Inflammatory macrophage (primary cell): ENCODE measurements at regions not wholly inside any gene's neighbourhood (a gene's known extent, or its start where the extent isn't known, plus 50 kb on each side); places are given as distances from the start of the nearest gene placed in this dataset.
"Not testable (repeated sequence)": the region's sequence is repeated elsewhere in the genome, so short reads cannot be mapped to it uniquely, and the experiment has no call there.

ENCODE experiments used
- DNase-seq, 2 donors: peaks; one replicate each; pipeline ENCODE4 v3.0.0-alpha.2; 2020 to 2022

DNA sequence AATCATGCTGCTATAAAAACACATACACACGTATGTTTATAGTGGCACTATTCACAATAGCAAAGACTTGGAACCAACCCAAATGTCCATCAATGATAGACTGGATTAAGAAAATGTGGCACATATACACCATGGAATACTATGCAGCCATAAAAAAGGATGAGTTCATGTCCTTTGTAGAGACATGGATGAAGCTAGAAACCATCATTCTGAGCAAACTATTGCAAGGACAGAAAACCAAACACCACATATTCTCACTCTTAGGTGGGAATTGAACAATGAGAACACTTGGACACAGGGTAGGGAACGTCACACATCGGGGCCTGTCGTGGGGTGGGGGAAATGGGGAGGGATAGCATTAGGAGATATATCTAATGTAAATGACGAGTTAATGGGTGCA, 97.1 kb upstream of the PRKCQ start:
- DNase-seq: not testable (repeated sequence)

DNA sequence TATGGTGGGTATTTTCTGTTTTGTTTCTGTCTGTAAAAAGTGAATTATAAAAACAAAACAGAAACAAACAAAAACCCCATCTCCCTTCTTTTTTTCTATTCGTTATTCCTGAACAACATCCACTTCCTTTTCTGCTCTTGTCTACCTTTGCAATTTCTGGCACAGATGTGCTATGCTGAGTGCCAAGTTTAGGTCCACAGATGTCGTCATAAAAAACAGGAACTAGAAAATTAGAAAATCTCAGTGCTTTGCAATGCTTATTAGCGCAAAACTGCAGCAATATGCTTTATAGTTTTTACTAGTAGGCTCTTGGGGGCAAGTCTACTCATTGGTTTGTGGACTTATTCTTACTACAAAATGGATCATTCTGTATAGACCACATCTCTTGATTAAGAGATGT, 94.2 kb upstream of the PRKCQ start:
- DNase-seq: peak; percentile 15 to 27

DNA sequence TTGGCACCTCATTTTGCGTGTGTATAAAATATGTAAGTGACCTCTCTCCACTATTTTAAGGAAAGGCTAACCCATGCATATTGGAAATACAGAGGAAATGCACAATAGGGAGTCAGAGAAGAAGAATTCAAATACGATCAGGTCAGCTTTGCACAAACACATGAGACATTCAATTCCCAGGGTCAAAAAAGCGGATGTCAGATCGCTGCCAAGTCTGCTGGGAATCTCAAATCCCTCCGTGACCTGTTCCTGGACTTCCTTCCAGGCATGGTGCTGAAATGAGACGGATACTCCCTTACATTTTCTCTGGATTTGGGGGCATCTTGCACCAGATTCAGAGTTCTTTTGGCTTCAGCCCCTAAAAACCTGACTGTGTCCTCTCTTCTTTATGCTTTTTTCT, 91.9 kb upstream of the PRKCQ start:
- no peak for DNase-seq

DNA sequence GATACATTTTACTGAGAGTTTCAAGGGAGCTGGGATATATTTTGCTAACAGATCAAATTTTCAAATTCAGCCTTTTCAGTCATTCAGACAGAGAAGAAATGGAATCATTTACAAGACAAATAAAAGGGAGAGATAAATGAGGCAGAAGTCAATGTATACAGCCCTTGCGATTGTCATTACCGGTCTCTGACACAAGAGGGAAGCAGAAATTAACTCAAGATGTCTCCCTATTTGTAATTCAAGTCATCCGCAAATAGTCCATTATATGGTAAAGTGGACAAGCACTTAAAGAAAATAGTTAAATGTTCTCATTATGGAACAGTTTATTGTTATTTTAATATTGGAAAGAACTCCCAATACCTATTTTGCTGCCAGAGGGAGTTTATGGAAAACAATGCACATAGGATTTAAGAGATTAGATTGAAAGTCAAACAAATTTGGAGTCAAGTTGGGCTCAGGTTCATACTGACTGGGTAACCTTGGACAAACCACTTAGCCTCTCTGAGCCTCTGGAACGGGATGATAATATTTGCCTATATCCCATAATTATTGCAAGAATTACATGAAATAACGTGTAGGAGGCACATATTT, 89.3 kb upstream of the PRKCQ start:
- DNase-seq: peak; percentile 40 to 44

DNA sequence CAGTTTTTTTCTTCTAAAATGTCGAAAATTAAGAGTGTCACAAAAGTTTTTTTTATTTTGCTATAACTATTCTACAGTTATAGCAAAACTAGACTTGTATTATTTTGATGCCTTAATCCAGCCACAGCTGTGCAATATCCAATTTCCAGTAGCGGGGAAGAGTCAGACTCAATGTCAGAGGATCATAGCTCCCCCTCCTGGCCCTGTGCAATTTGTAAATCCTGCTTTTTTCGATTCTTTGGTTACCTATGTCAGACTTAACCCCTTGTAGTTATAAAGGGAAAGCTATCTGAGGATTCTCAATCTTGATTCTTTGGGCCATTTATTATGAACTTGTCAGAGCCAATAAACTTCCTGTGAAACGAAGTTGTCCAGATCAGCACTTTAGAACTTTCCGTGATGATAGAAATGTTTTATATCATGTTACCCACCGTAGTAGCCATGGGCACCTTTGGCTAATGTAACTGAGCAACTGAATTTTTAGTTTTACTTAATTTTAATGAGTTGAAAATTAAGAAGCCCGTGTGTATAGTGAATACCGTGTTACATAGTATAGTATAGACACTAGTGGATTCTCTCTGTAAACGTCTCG, 87.7 kb upstream of the PRKCQ start:
- peak; percentile 13 to 50 for DNase-seq

DNA sequence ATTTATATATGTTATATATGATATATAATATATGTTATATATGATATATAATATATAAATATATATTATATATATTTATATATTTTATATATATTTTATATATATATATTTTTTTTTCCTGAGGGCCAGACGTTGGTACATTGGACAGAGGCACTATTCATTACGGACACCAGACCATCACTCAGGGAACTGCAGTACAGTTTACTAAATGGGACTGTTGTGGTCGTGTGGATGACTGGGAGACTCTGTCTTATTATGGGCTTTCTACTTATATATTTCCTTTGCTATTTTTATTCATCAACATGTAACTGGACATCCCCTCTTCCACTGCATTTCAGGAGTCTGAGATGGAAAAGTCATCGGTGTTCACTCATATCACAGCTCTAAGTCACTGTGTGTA, 87.1 kb upstream of the PRKCQ start:
- no peak for DNase-seq

DNA sequence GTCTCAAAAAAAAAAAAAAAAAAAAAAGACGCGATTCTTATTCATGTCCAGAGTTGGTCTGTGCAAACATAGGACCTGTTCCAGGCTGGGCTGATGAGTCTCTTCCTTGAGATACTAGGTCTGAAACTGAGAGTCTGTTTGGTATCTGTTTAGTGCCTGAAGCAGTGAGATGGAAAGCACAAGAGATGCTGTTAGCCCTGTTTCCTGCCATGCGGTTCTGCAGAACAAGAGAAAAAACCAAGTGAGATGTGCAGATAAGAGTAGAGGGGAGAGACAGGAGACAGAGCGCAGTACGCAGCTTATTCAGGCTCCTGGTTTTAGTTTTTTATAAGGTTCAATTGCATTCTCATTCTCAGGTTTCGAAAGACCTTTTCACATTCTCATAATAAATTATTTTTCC, 85.8 kb upstream of the PRKCQ start:
- DNase-seq: no peak

- no peak for DNase-seq
Observed at GRCh38 chr10:6660460-6660859, 80.4 kb upstream of the PRKCQ start.

DNA sequence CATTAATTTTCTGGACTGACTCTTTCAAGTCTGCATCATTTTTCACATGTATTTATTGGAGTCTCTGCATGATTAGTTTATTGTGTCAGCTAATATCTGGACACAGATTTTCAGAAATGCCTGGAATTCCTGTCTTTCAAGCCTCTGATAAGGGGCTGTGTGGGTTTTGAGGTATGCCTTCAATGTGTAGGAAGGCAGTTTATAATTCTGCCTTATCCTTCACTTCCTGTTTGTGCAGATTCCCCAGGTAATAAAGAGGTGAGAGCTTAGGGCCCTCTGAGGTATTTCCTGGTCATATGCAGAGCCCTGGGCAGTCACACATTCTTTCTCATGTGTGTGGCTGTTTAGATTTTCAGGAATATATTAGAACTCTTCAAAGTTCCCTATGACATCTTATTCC, 79.4 kb upstream of the PRKCQ start:
- DNase-seq: no peak

DNA sequence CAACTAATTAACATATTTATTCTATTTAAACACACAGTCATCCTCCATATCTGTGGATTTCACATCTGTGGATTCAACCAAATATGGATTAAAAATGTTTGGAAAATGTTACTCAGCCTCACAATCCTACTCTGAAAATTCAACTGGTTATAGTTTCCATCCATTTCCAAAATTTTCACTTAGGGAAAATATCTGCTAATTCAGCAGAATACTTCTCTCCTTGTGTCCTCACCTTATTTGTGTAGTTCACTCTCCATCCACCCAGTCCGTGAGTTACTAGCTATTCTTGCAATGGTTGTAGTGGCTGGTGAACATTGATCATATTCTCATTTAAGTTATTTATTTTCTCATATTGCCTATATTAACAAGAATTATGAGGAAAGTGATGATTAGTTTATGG, 77.6 kb upstream of the PRKCQ start:
- no peak for DNase-seq

- peak in 1 of 2 donors; percentile 6 for DNase-seq
Observed at GRCh38 chr10:6657196-6657595, 77.1 kb upstream of the PRKCQ start.

DNA sequence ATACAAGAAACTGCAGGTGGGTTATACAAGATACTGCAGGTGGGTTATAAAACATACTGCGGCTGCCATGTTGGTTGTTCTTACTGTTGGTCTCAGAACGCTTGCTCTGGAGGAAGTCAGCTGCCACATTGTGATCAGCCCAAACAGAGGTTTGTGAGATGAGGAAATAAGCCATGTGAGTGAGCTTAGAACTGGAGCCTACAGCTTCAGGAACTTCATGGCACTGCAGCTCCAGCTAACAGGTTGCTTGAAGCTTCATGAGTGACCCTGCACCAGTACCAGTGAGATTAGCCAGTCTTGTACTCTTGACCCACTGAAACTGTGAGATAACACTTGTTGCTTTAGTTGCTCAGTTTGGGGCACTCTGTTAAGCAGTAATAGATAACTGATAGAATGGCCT, 74.5 kb upstream of the PRKCQ start:
- DNase-seq: peak; percentile 65 to 81

DNA sequence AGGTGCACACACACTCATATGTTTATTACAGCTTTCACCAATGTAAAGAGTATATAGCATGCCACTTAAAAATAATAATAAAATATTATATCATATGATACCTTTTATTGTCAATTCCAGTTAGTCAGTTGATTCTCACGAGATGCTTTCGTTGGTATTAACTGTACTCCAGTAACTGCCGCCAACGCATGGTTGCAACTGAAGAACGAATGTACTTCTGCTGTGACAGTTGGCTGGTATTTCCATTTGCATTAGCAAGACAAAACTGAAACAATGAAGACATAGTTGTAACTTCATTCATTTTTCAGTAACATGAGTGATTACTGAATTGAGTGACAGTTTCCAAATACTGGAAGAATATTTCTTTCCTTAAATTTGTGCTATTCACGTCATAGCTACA, 70.5 kb upstream of the PRKCQ start:
- DNase-seq: no peak

DNA sequence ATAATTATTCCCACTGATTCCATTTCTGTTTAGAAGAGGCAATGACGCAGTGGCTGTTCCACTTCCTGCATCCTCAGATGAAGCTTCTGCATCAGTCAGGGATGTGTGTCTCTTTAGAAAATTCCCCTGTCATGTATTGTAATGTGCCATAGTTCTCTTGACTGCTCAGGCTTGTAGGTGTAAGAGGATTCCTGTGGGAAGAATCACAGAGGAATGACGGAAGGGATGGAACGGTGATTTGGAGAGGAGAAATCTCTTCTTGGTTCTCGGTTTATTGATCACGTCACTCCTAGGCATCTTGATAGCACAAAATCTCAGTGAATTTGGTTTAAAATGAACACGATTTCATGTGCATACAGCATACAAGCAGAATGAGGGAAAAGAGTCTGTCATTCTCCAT, 69.8 kb upstream of the PRKCQ start:
- no peak for DNase-seq

DNA sequence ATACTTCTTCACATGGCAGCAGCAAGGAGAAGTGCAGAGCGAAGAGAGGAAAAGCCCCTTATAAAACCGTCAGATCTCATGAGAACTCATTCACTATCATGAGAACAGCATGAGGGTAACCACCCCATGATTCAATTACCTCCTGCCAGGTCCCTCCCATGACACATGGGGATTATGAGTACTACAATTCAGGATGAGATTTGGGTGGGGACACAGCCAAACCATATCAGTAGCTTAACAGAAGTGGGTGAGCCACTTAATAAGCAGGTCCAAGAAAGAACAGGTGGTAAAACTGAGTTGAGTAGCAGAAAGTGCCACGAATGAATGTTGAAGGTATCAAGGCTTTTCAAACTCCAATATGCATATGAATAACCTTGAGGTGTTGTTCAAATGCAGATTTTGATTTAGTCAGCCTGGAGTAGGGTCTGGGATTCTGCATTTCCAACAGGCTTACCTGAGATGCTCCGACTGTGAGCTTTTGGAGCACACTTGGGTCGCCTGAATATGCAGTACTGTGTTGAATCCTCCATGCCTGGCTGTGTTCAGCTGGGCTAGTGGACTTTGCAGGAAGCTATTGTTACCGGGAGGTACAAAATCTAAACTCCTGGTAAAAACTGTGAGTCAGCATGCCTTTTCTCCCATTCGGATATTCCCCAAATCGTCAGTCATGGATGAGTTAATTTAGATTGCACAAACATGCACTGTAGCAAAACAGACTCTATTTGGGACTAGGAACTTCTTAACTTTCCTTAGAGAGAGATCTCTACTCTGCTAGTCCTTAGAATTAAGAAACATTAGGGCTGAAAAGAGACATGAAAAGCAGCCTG, 69.0 kb upstream of the PRKCQ start:
- DNase-seq: no peak

DNA sequence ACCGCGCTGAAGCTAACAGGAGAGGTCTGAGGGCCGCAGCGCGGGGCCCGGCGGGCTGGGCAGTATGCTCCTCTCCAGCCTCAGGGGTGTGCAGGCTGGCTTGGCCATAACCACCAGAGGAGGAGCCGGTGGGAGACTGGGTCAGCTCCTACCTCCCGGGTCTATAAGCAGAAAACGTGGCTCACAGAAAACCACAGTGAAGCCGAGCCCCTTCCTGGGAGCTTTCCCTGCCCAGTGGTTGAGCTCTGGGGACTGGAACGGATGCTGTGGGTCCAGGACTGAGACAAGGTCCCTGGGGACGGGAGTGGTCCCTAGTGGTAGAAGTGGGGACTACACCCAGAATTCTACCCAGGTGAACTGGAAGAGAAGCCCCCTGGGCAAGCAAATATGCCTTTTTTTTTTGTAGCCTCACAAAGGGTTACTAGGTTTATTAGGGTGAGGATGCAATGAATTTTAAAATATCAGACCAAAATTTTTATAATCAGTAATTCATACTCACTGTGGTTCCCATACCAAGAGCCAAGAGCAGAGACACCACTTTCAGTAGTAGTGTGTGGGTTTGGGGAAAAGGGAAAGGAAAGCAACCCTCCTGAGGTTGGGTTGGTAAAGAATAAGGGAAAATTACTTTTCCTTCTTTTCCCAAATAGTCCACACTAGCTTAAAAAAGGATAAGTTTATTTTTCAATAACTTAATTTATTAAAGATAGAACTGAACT, 67.9 kb upstream of the PRKCQ start:
- peak; percentile 17 to 43 for DNase-seq

- DNase-seq: no peak
Observed at GRCh38 chr10:6643962-6644361, 63.9 kb upstream of the PRKCQ start.

GRCh38 chr10:6642876-6643275, 62.8 kb upstream of the PRKCQ start:
- no peak for DNase-seq

- no peak for DNase-seq
Observed at GRCh38 chr10:6640433-6641040, 60.5 kb upstream of the PRKCQ start.

DNA sequence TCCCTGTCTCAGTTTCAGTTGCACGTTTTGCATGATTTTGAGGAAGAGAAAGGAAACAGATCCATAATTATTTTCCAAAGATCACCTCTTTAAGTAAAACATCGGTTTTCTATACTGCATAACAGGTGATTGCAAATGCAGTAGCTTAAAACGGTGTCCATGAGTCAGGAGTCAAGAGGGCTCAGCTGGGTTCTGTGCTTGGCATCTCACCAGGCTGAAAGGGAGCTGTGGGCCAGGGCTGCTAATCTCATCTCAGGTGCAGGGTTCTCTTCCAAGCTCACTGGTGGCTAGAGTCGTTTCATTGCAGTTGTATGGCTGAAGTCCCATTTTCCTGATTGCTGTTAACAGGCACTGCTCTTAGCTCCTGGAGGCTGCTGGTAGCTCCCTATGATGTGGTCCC, 57.0 kb upstream of the PRKCQ start:
- DNase-seq: no peak

- no peak for DNase-seq
Observed at GRCh38 chr10:6635784-6636183, 55.7 kb upstream of the PRKCQ start.
